K562 (cell line): ENCODE measurements at regions not wholly inside any gene's neighbourhood (a gene's known extent, or its start where the extent isn't known, plus 50 kb on each side); places are given as distances from the start of the nearest gene placed in this dataset.

Experiments used
- ATAC-seq: fragments of 200-7000 bp; cut with Tn5 transposase; 3 replicates; pipeline ENCODE4 v1.9.1; 2020; ENCODE audit warnings: moderate library complexity
- BruUV-seq: library from RNA; stranded (reverse); fragments of 400-500 nt; replicated peaks from 2 replicates; lab custom pipeline; 2021; lab: Mats Ljungman, UMichigan
- CTCF ChIA-PET: fragments of 300-600 bp; formaldehyde crosslinking; extraction: SDS; loops from one replicate; lab custom pipeline; 2021; ENCODE audit warnings: low intra/inter-chr PET ratio; lab: Yijun Ruan, JAX
- POLR2A ChIA-PET: fragments of 300-600, 350-650 bp; sonication (Branson Sonifier 250); formaldehyde crosslinking; extraction: SDS; loops from one replicate; lab custom pipeline; 2021; ENCODE audit warnings: antibody characterized with exemption, inconsistent platforms; lab: Yijun Ruan, JAX
- DNase-seq, 4 experiments: peaks; one replicate each; pipeline versions ENCODE4 v3.0.0 to v3.0.0-alpha.2; 2011 to 2018; ENCODE audit warnings: low spot score in 3 of 4, mixed read lengths in 3 of 4; ENCODE audit errors: extremely low read depth in 1 of 4
- FAIRE-seq: peaks from 2 replicates; lab custom pipeline; 2011; peaks lifted over from hg19 to GRCh38; lab: Jason Lieb, UNC
- H2AFZ ChIP-seq: 2 replicates; pipeline ENCODE4 v1.6.0; 2011; ENCODE audit warnings: low read depth, low read length, control low read depth, inconsistent platforms
- H3K27ac ChIP-seq: fragments of 200-600 bp; 3 replicates; pipeline ENCODE4 v1.8.0; 2011; ENCODE audit warnings: low read depth, mild to moderate bottlenecking, control low read depth, inconsistent platforms, low read length, moderate library complexity, mixed read lengths; ENCODE audit errors: extremely low read depth
- H3K27me3 ChIP-seq, 2 experiments: fragments of 300-600 bp in 1 of 2; 2 replicates in 1 of 2; 3 replicates in 1 of 2; pipeline versions ENCODE4 v1.6.0 to v1.8.0; 2011; ENCODE audit warnings: inconsistent platforms in 2 of 2, low read length in 2 of 2, mild to moderate bottlenecking in 1 of 2, mixed read lengths in 1 of 2, moderate library complexity in 1 of 2; ENCODE audit not compliant: control insufficient read depth in 2 of 2, insufficient read depth in 2 of 2
- H3K36me3 ChIP-seq: fragments of 300-600 bp; 3 replicates; pipeline ENCODE4 v1.8.0; 2011; ENCODE audit warnings: mild to moderate bottlenecking, low read length, inconsistent platforms; ENCODE audit not compliant: control insufficient read depth, insufficient read depth
- H3K4me1 ChIP-seq, 2 experiments: fragments of 200-600 bp in 1 of 2; replicated peaks in 1 of 2; 2 replicates in 1 of 2; 3 replicates in 1 of 2; pipeline versions ENCODE4 v1.5.1 to v1.8.0; 2011; ENCODE audit warnings: inconsistent platforms in 2 of 2, low read length in 2 of 2, mild to moderate bottlenecking in 1 of 2, mixed read lengths in 1 of 2, moderate library complexity in 1 of 2; ENCODE audit not compliant: control insufficient read depth in 2 of 2, insufficient read depth in 2 of 2
- H3K4me2 ChIP-seq: 2 replicates; pipeline ENCODE4 v1.6.1; 2011; ENCODE audit warnings: low read length, control low read depth, inconsistent platforms, mixed read lengths; ENCODE audit not compliant: insufficient read depth
- H3K4me3 ChIP-seq: fragments of 200-600 bp; sonication (generic), shearing (Covaris generic); 2 replicates; pipeline ENCODE4 v1.5.1; 2016; ENCODE audit warnings: control low read depth, inconsistent platforms
- H3K79me2 ChIP-seq: fragments of 200-600 bp; 3 replicates; pipeline ENCODE4 v1.8.0; 2011; ENCODE audit warnings: low read length, inconsistent platforms; ENCODE audit not compliant: control insufficient read depth, insufficient read depth
- H3K9ac ChIP-seq, 2 experiments: 2 replicates each; pipeline versions ENCODE4 v1.6.0 to v1.6.1; 2011; ENCODE audit warnings: low read depth in 2 of 2, low read length in 2 of 2, control low read depth in 1 of 2, inconsistent platforms in 1 of 2, mild to moderate bottlenecking in 1 of 2, mixed read lengths in 1 of 2; ENCODE audit not compliant: insufficient read depth in 1 of 2
- H3K9me1 ChIP-seq: one replicate; pipeline ENCODE4 v1.6.0; 2011; ENCODE audit warnings: inconsistent platforms, mild to moderate bottlenecking, low read length, moderate library complexity; ENCODE audit not compliant: control insufficient read depth, insufficient read depth
- H3K9me3 ChIP-seq: replicated peaks from 2 replicates; pipeline ENCODE4 v1.5.1; 2011; ENCODE audit warnings: low read depth, low read length, inconsistent platforms; ENCODE audit not compliant: control insufficient read depth, insufficient read depth
- H4K20me1 ChIP-seq: replicated peaks from 2 replicates; pipeline ENCODE4 v1.6.1; 2011; ENCODE audit warnings: low read length, inconsistent platforms, mixed read lengths; ENCODE audit not compliant: control insufficient read depth, insufficient read depth
- ATF6 ChIP-seq: sonication (generic); formaldehyde crosslinking; IDR thresholded peaks from 2 replicates; pipeline ENCODE4 v1.4.0; 2020; ENCODE audit warnings: mild to moderate bottlenecking, missing genetic modification reagents
- CBX3 ChIP-seq, 2 experiments: IDR thresholded peaks; 1 replicate in 1 of 2; 2 replicates in 1 of 2; pipeline ENCODE4 v1.6.1; 2012; ENCODE audit warnings: inconsistent platforms in 2 of 2, low read length in 2 of 2, borderline replicate concordance in 1 of 2, control low read depth in 1 of 2
- CREBBP ChIP-seq: IDR thresholded peaks from one replicate; pipeline ENCODE4 v1.6.1; 2012; ENCODE audit warnings: low read depth, mild to moderate bottlenecking, control low read depth, inconsistent platforms, low read length
- ERF ChIP-seq: fragments of 450-650 bp; formaldehyde crosslinking; IDR thresholded peaks from 2 replicates; pipeline ENCODE4 v1.4.0; 2020; ENCODE audit warnings: mild to moderate bottlenecking, mixed read lengths
- FOXA3 ChIP-seq, 2 experiments: fragments of 450-650 bp in 1 of 2; sonication (generic) in 1 of 2; formaldehyde crosslinking; IDR thresholded peaks in 1 of 2; conservative IDR thresholded peaks in 1 of 2; 2 replicates each; pipeline versions ENCODE4 v1.4.0 to v1.8.0; 2020 to 2022; ENCODE audit warnings: mild to moderate bottlenecking in 2 of 2, missing genetic modification reagents in 1 of 2
- HDAC6 ChIP-seq: IDR thresholded peaks from 2 replicates; pipeline ENCODE4 v1.6.1; 2012; ENCODE audit warnings: low read depth, mild to moderate bottlenecking, control low read depth, inconsistent platforms, low read length, moderate library complexity
- KDM1A ChIP-seq, 2 experiments: fragments of 450-650 bp; IDR thresholded peaks; 2 replicates each; pipeline ENCODE4 v1.6.1; 2016; ENCODE audit warnings: mild to moderate bottlenecking in 2 of 2
- KDM4B ChIP-seq, 2 experiments: fragments of 450-650 bp in 1 of 2; sonication (generic) in 1 of 2; IDR thresholded peaks; 2 replicates each; pipeline ENCODE4 v1.6.1; 2016 to 2017; ENCODE audit warnings: borderline replicate concordance in 2 of 2, antibody characterized with exemption in 1 of 2, low read depth in 1 of 2, mild to moderate bottlenecking in 1 of 2
- LCOR ChIP-seq: sonication (generic); formaldehyde crosslinking; IDR thresholded peaks from 2 replicates; pipeline ENCODE4 v1.8.0; 2022; ENCODE audit warnings: mild to moderate bottlenecking, missing genetic modification reagents
- MEF2A ChIP-seq: IDR thresholded peaks from 2 replicates; pipeline ENCODE4 v1.6.1; 2011; ENCODE audit warnings: low read depth, mild to moderate bottlenecking, low read length, moderate library complexity; ENCODE audit not compliant: control insufficient read depth
- RAD21 ChIP-seq, 2 experiments: fragments of 250-450 bp in 1 of 2; fragments of 450-650 bp in 1 of 2; sonication (Bioruptor Pico) in 1 of 2; formaldehyde crosslinking in 1 of 2; IDR thresholded peaks in 1 of 2; conservative IDR thresholded peaks in 1 of 2; 2 replicates each; pipeline versions ENCODE4 v1.4.0 to v1.8.0; 2020 to 2022; ENCODE audit warnings: mild to moderate bottlenecking in 2 of 2, moderate library complexity in 1 of 2
- THAP12 ChIP-seq: fragments of 250-450 bp; sonication (Bioruptor Pico); IDR thresholded peaks from 2 replicates; pipeline ENCODE4 v1.9.0; 2021; ENCODE audit warnings: mild to moderate bottlenecking, inconsistent platforms
- ZBTB34 ChIP-seq: fragments of 250-450 bp; sonication (Bioruptor Pico); IDR thresholded peaks from 2 replicates; pipeline ENCODE4 v1.8.0; 2021; ENCODE audit warnings: mild to moderate bottlenecking, moderate library complexity
- ZNF140 ChIP-seq: fragments of 250-450 bp; sonication (Bioruptor Pico); IDR thresholded peaks from 2 replicates; pipeline ENCODE4 v1.8.0; 2021; ENCODE audit warnings: moderate library complexity, mild to moderate bottlenecking, inconsistent platforms
- ZNF253 ChIP-seq: fragments of 250-450 bp; sonication (Bioruptor Pico); conservative IDR thresholded peaks from 2 replicates; pipeline ENCODE4 v1.6.1; 2021; ENCODE audit warnings: mild to moderate bottlenecking
- ZNF431 ChIP-seq: sonication (generic); formaldehyde crosslinking; IDR thresholded peaks from 2 replicates; pipeline ENCODE4 v1.8.0; 2022; ENCODE audit warnings: mild to moderate bottlenecking, missing genetic modification reagents
- ZNF445 ChIP-seq: fragments of 250-450 bp; sonication (Bioruptor Pico); IDR thresholded peaks from 2 replicates; pipeline ENCODE4 v1.4.0; 2020; ENCODE audit warnings: low read depth, mild to moderate bottlenecking, moderate library complexity
- ZNF79 ChIP-seq: fragments of 250-450 bp; sonication (Bioruptor Pico); IDR thresholded peaks from 2 replicates; pipeline ENCODE4 v1.4.0; 2020; ENCODE audit warnings: low read depth, mild to moderate bottlenecking, moderate library complexity
- WGBS: fragments of 100-300 bp; shearing (Covaris generic); methylation state at CpG from one replicate; pipeline ENCODE4 v1.1.6; 2016; ENCODE audit warnings: low coverage, mixed read lengths; ENCODE audit not compliant: insufficient coverage; ENCODE audit errors: missing lambda C conversion rate; 5-methylcytosine and 5-hydroxymethylcytosine counted together
- in situ Hi-C: fragments of 300-500 bp; cut with MboI; formaldehyde crosslinking; loops from 4 replicates; pipeline ENCODE4 v1.15.0; 2018; ENCODE audit warnings: inconsistent platforms, mixed read lengths
- intact Hi-C: fragments of 100-400 bp; cut with micrococcal nuclease; formaldehyde crosslinking; loops from 2 replicates; pipeline ENCODE4 v1.14.2; 2022

GRCh38 chr18:991441-991840, 86.8 kb downstream of the ADCYAP1 start:
- no peak overlapping the region for H3K4me3 ChIP-seq
- CTCF ChIA-PET, result no interaction called here
- H3K27ac ChIP-seq, result no peak overlapping the region
- FAIRE-seq, result no peak
- 60% methylated on average over 2 of the region's 2 CpGs for WGBS
- no peak for DNase-seq
- H3K4me2 ChIP-seq, result no peak overlapping the region
- BruUV-seq, result no TSS peak
- intact Hi-C loops, result no loop called here
- no peaks in the 10 kb centered on the region for H3K27me3 ChIP-seq
- no peaks in the 10 kb centered on the region for H3K9me3 ChIP-seq
- POLR2A ChIA-PET, result interaction anchor here (0.6 kb wide), 1 partner anchor 63 kb away, joined by 3 read pairs; no protein-coding TSS in a partner anchor
- no peak overlapping the region for H2AFZ ChIP-seq
- H4K20me1 ChIP-seq, result peaks cover under 1% of the 10 kb centered on the region
- no peaks in the 10 kb centered on the region for H3K79me2 ChIP-seq
- H3K4me1 ChIP-seq, result peaks cover 0 to 13% of the 10 kb centered on the region in 2 experiments; a peak in 3 of 5 replicates
- H3K9ac ChIP-seq, result no peak overlapping the region
- no peak for ATAC-seq
- in situ Hi-C loops, result no loop called here
- H3K36me3 ChIP-seq, result no peaks in the 10 kb centered on the region
- H3K9me1 ChIP-seq, result no peaks in the 10 kb centered on the region
- TF ChIP-seq THAP12 (CRISPR knock-in tag), result no peak
- TF ChIP-seq ZNF140 (CRISPR knock-in tag), result no peak
- TF ChIP-seq RAD21 (CRISPR knock-in tag; conservative IDR thresholded peaks at IDR 0.05 in 1 of 2, IDR thresholded peaks at IDR 0.05 in 1 of 2), result no peak
- TF ChIP-seq ZNF253 (CRISPR knock-in tag), result no peak
- TF ChIP-seq ZNF431, result no peak
- TF ChIP-seq ERF (CRISPR knock-in tag), result no peak
- no peak for TF ChIP-seq ZBTB34 (CRISPR knock-in tag)
- no peak for TF ChIP-seq KDM1A (IDR thresholded peaks at IDR 0.05)
- no peak for TF ChIP-seq MEF2A
- no peak for TF ChIP-seq FOXA3 (CRISPR knock-in tag; conservative IDR thresholded peaks at IDR 0.05 in 1 of 2, IDR thresholded peaks at IDR 0.05 in 1 of 2)
- TF ChIP-seq ATF6, result no peak
- TF ChIP-seq ZNF445 (CRISPR knock-in tag), result no peak
- TF ChIP-seq CBX3 (IDR thresholded peaks at IDR 0.05; ENCODE audit: borderline replicate concordance in 1 of 2, low read length in 2 of 2), result no peak
- no peak for TF ChIP-seq KDM4B (IDR thresholded peaks at IDR 0.05; ENCODE audit: borderline replicate concordance in 2 of 2, low read depth in 1 of 2)
- TF ChIP-seq HDAC6, result no peak
- no peak for TF ChIP-seq CREBBP
- TF ChIP-seq ZNF79, result no peak
- no peak for TF ChIP-seq LCOR
